Stimulated activated CD8-positive, alpha-beta memory T cell treated with anti-CD3 and anti-CD28 coated beads, Interleukin-12 subunit alpha, Interleukin-12 subunit beta, amount 100 ng/mL, for 1 hour (primary cell): ENCODE measurements at regions not wholly inside any gene's neighbourhood (a gene's known extent, or its start where the extent isn't known, plus 50 kb on each side); places are given as distances from the start of the nearest gene placed in this dataset.

ENCODE experiments used
- DNase-seq: peaks from one replicate; pipeline ENCODE4 v3.0.0-alpha.2; 2020; ENCODE audit warnings: low read depth

GRCh38 chr2:126317790-126318431 lies 338.0 kb upstream of the GYPC start:
- no peak for DNase-seq

- DNase-seq = no peak
Observed at GRCh38 chr2:126322342-126322741, 333.6 kb upstream of the GYPC start.

- no peak for DNase-seq
Observed at GRCh38 chr2:126325202-126325601, 330.8 kb upstream of the GYPC start.

DNA sequence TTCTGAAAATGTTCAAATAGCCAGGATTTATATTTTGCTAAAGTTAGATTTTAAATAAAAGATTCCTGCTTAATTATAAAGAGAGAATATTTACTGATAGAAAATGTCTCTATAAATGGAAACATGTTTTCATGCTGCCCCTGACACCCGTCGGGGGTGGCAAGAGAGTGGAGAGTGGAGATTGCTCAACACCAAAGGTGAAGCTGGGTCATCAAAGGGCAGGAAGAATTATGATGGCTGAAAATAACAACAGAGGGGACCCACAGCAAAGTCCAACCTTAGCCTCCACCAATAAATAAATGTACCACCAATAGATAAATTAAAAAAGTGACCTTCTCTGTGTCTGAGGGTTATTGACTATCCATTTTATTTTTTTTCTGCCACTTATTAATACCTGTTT lies 326.8 kb upstream of the GYPC start:
- DNase-seq = no peak

GRCh38 chr2:126342457-126342856 lies 313.5 kb upstream of the GYPC start:
- DNase-seq = no peak

GRCh38 chr2:126343136-126343535 lies 312.8 kb upstream of the GYPC start:
- DNase-seq = no peak

DNA sequence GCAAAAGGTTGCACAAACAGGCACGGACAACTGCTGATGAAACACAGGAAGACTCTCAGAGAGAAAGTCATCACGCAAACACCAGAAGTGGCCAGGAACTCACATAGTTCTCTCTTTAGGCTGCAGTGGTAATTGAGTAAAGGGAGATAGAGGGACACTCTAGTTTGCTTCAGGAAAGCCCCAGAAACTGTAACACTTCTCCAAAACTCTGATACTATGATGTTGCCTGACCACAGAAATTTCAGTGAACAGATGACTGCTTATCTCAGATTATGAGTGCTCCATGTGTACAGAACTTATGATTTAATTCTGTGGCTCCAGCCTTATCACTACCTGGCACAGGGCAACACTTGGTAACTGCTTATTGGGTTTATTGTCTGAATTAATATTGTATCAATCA lies 311.5 kb upstream of the GYPC start:
- no peak for DNase-seq

DNA sequence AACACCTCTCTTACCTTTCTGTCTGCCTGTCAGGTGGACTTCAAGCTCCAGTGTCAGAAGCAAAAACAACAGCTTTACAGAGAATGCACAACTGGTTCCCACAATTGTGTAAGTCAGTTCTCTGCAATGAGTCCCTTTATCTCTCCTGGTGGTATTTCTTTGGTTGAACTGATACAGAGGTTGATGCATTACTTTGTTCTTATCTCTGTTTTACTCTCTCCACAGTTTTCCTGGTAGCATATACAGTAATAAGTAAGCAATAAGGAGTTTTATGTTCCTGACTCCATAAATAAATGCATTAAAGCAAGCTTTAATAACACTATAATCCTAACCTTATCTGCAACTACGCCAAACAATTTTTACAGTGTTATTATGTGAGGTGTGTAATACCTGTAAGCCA lies 310.3 kb upstream of the GYPC start:
- no peak for DNase-seq

- DNase-seq = no peak
Observed at GRCh38 chr2:126356631-126357030, 299.3 kb upstream of the GYPC start.

DNA sequence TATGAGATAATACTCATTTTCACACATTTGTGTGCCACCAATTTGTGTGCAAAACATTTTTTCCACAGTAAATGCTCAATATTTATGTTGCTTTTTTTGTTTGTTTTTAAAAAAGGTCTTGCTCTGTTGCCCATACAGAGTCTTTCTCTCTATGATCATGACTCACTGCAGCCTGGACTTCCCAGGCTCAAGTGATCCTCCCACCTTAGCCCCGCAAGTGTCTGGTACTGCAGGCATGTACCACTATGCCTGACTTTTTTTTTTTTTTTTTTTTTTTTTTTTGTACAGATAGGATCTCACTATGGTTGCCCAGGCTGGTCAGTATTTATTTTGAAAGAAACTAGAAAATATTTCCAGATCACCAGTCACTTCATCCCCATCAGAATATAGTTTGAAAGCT lies 297.8 kb upstream of the GYPC start:
- DNase-seq = no peak

- DNase-seq = no peak
Observed at GRCh38 chr2:126359494-126359893, 296.5 kb upstream of the GYPC start.

- DNase-seq = no peak
Observed at GRCh38 chr2:126367361-126367760, 288.6 kb upstream of the GYPC start.

- no peak for DNase-seq
Observed at GRCh38 chr2:126368758-126369157, 287.2 kb upstream of the GYPC start.

- no peak for DNase-seq
Observed at GRCh38 chr2:126370201-126370600, 285.8 kb upstream of the GYPC start.

DNA sequence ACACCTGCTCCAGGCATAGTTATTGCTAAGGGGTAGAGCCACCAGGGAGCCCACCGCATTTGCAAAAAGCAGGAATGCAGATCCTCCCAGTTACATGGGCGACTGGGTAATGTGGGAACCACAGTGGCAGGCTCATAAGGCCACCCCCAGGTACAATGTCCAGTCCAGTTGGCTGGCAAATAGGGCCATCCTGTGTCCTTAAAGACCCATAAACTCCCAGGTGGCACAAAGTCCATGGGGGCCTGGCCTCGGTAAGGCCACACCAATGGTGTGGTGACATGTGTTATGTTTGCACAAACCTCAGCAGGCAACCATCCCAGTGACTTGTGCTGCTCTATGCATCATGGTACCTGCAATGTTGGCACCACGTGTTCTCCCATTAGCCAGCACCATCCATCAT lies 283.6 kb upstream of the GYPC start:
- no peak for DNase-seq

DNA sequence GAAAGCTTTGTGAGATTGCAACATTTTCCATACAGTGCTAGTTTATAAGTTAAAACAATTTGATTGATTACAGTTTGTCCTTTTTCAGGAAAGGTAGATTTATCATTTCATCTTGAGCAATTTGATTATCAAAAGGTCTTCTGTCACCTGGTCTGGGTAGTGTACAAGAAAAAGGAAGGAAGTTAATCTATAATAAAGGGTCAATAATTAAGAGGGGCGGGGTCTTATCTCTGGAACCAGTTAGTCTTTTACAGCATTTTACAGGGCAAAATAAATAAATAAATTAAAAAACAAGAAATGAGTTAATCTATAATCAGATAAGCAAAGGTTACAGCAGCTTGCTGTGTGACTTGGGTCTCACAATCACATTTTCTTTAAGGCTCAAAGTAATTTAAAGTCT lies 277.8 kb upstream of the GYPC start:
- DNase-seq = no peak

DNA sequence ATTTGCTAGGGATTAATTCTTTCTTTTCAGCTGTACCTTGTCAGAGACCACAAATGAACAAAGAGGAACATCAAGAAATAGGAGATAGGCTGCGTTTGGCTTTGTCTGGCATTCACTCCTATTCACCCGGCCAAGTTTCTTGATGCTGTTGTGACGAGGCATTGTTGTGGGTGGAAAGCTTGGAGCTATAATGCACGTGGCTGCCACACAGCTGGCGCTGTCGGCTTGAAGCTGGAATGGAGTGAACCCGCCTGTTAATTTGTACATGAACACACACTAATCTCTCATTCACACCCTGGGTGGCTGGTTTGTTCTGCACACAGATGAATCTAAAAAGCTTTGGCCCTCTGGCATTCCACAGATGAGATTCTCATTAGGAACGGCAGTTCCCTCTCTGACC lies 274.9 kb upstream of the GYPC start:
- DNase-seq = no peak

- DNase-seq = no peak
Observed at GRCh38 chr2:126382998-126383397, 273.0 kb upstream of the GYPC start.

GRCh38 chr2:126383800-126384199 lies 272.2 kb upstream of the GYPC start:
- DNase-seq = no peak

DNA sequence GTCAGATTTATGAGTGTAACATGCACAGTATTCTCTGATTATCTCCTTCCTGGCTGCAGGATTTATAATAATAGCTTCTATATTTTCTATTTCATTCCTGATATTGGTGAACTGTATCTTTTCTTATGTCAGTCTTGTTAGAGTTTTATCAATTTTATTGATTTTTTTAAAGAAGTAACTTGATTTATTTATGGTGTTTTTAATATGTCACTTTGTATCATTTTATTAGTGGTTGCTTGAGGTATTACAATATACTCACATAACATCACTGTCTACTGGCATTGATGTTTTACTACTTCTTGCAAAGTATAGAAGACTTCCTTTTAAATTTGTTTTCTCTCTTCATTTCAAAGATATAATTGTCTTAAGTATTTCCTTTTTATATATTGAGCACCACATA lies 270.5 kb upstream of the GYPC start:
- no peak for DNase-seq

DNA sequence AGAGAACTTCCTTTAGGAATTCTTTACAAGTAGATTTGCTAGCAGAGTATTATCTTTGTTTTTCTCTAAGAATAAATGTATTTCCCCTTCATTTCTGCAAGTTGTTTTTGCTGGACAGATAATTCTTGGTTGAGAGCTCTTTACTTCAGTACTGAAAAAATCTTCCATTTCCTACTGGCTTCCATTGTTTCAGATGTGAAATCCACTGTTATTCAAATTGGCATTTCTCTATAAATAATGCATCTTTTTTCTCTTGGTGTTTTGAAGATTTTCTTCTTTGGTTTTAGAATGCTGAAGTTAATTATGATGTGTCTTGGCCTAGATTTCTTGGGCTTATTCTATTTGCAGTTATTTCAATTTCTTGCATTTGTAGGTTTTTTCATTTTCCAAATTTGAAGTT lies 270.0 kb upstream of the GYPC start:
- no peak for DNase-seq

DNA sequence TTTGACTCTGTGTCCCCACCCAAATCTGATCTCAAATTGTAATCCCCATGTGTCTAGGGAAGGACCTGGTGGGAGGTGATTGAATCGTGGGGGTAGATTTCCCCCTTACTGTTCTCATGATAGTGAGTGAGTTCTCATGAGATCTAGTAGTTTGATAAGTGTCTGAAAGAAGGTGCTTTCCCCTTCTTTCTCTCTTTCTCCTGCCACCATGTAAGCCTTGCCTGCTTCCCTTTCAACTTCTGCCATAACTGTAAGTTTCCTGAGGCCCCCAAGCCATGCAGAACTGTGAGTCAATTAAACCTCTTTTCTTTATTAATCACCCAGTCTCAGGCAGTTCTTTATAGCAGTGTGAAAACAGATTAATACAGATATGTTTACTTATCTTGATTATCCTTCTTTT lies 266.5 kb upstream of the GYPC start:
- no peak for DNase-seq

GRCh38 chr2:126392889-126393288 lies 263.1 kb upstream of the GYPC start:
- DNase-seq = no peak

GRCh38 chr2:126399001-126399400 lies 257.0 kb upstream of the GYPC start:
- no peak for DNase-seq
